Testis (tissue), 2 donors: ENCODE measurements at regions not wholly inside any gene's neighbourhood (a gene's known extent, or its start where the extent isn't known, plus 50 kb on each side); places are given as distances from the start of the nearest gene placed in this dataset.

Experiments used
- POLR2A ChIP-seq: fragments of 450-650 bp; IDR thresholded peaks from one replicate; pipeline ENCODE4 v1.6.1; 2017; ENCODE audit warnings: antibody characterized with exemption, mild to moderate bottlenecking, moderate library complexity
- TF ChIP-seq, protein P1 (sequence below), 3 experiments: fragments of 450-650 bp in 2 of 3; fragments of 200-600 bp in 1 of 3; sonication (generic) in 1 of 3; IDR thresholded peaks; one replicate each; pipeline ENCODE4 v1.5.1; 2016 to 2019; ENCODE audit warnings: antibody characterized with exemption in 3 of 3, mild to moderate bottlenecking in 2 of 3, moderate library complexity in 1 of 3

DNA sequence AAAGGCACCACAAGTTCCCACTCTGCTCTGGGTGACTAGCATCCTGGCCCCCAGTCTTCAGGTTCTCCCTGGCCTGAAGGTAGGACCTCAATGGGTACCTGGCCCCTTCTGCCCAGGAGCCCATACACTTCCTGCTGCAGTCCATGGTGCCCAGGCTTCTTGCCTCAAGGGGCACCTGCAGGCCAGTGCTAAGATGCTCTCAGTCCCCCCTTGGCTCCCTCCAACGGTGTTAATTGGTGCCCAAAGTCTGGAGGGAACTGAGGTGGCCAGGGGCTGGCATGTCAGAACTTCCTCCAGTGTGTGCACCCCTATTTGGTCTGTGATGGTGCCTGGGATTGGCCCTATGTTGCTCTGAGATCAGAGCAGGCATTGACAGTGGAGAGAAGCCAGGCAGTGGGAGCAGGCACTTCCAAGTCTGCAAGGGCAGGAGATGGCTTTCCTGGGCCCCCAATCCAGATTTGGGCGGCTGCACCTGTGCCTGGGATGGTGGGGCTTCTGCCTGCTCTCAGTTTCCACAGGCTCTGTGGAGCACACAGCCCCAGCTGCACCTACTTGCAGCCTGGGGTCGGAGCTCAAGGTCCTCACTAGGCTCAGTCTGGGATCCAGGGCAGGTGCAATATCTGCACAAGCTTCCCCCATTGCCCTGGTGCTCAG, 301.6 kb downstream of the FAM47B start:
- TF ChIP-seq, protein P1, sequence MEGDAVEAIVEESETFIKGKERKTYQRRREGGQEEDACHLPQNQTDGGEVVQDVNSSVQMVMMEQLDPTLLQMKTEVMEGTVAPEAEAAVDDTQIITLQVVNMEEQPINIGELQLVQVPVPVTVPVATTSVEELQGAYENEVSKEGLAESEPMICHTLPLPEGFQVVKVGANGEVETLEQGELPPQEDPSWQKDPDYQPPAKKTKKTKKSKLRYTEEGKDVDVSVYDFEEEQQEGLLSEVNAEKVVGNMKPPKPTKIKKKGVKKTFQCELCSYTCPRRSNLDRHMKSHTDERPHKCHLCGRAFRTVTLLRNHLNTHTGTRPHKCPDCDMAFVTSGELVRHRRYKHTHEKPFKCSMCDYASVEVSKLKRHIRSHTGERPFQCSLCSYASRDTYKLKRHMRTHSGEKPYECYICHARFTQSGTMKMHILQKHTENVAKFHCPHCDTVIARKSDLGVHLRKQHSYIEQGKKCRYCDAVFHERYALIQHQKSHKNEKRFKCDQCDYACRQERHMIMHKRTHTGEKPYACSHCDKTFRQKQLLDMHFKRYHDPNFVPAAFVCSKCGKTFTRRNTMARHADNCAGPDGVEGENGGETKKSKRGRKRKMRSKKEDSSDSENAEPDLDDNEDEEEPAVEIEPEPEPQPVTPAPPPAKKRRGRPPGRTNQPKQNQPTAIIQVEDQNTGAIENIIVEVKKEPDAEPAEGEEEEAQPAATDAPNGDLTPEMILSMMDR (IDR thresholded peaks at IDR 0.05), result no peak
- TF ChIP-seq POLR2A, result no peak
